ENCODE measurements at regions not wholly inside any gene's neighbourhood (a gene's known extent, or its start where the extent isn't known, plus 50 kb on each side); places are given as distances from the start of the nearest gene placed in this dataset.

GRCh38 chr20:55153001-55153645 is 677.7 kb downstream of the DOK5 start:
- TF ChIP-seq CTCF (IDR thresholded peaks at IDR 0.05) (no peak), EP300 (IDR thresholded peaks at IDR 0.05) (no peak), POLR2A (IDR thresholded peaks at IDR 0.05) (no peak)
